PC-3 (cell line): ENCODE measurements at regions not wholly inside any gene's neighbourhood (a gene's known extent, or its start where the extent isn't known, plus 50 kb on each side); places are given as distances from the start of the nearest gene placed in this dataset.

Experiments used
- ATAC-seq: fragments of 200-7000 bp; cut with Tn5 transposase; 2 replicates; pipeline ENCODE4 v1.9.1; 2020; ENCODE audit warnings: mild to moderate bottlenecking, moderate library complexity
- BruUV-seq: library from RNA; stranded (reverse); fragments of 400-500 nt; replicated peaks from 2 replicates; lab custom pipeline; 2021; lab: Mats Ljungman, UMichigan
- CTCF ChIA-PET: fragments of 300-600 bp; sonication (Branson Sonifier 250); formaldehyde crosslinking; loops from one replicate; lab custom pipeline; 2022; ENCODE audit warnings: antibody characterized with exemption; lab: Charles Lee
- POLR2A ChIA-PET: fragments of 300-600 bp; sonication (Branson Sonifier 250); formaldehyde crosslinking; loops from one replicate; lab custom pipeline; 2022; ENCODE audit warnings: antibody characterized with exemption; ENCODE audit not compliant: unreplicated experiment; lab: Charles Lee
- DNase-seq: peaks from one replicate; pipeline ENCODE4 v3.0.0-alpha.2; 2015
- H2AFZ ChIP-seq: fragments of 300-600 bp; sonication (generic); 2 replicates; pipeline ENCODE4 v1.6.0; 2016; ENCODE audit warnings: antibody characterized with exemption, low read length
- H3F3A ChIP-seq: fragments of 300-600 bp; sonication (generic); one replicate; pipeline ENCODE4 v1.6.0; 2017; ENCODE audit warnings: antibody characterized with exemption, low read length, control low read depth, mild to moderate bottlenecking; ENCODE audit not compliant: unreplicated experiment
- H3K27ac ChIP-seq: fragments of 300-600 bp; sonication (generic); 2 replicates; pipeline ENCODE4 v1.5.1; 2016; ENCODE audit warnings: mild to moderate bottlenecking, low read length
- H3K27me3 ChIP-seq: fragments of 300-600 bp; sonication (generic); 2 replicates; pipeline ENCODE4 v1.6.1; 2016; ENCODE audit warnings: low read length, mixed read lengths
- H3K36me3 ChIP-seq: fragments of 300-600 bp; sonication (generic); 2 replicates; pipeline ENCODE4 v1.6.1; 2016; ENCODE audit warnings: low read depth, mixed run types, low read length, mixed read lengths
- H3K4me1 ChIP-seq: fragments of 300-600 bp; sonication (generic); 2 replicates; pipeline ENCODE4 v1.5.1; 2016; ENCODE audit warnings: low read length; ENCODE audit not compliant: insufficient read depth
- H3K4me2 ChIP-seq: fragments of 300-600 bp; sonication (generic); 2 replicates; pipeline ENCODE4 v1.6.0; 2016; ENCODE audit warnings: low read length
- H3K4me3 ChIP-seq: fragments of 300-600 bp; sonication (generic); 2 replicates; pipeline ENCODE4 v1.5.1; 2016; ENCODE audit warnings: mild to moderate bottlenecking, low read length, mixed read lengths
- H3K79me2 ChIP-seq: fragments of 300-600 bp; sonication (generic); 2 replicates; pipeline ENCODE4 v1.6.1; 2017; ENCODE audit warnings: low read length, mixed read lengths
- H3K9ac ChIP-seq: fragments of 300-600 bp; sonication (generic); 2 replicates; pipeline ENCODE4 v1.6.0; 2016; ENCODE audit warnings: mild to moderate bottlenecking, low read length
- H3K9me2 ChIP-seq: fragments of 300-600 bp; sonication (generic); replicated peaks from 2 replicates; pipeline ENCODE4 v1.6.1; 2016; ENCODE audit warnings: mixed run types, low read length, mixed read lengths
- H3K9me3 ChIP-seq: fragments of 300-600 bp; sonication (generic); 2 replicates; pipeline ENCODE4 v1.6.1; 2016; ENCODE audit warnings: low read length, mixed read lengths
- H4K20me1 ChIP-seq: fragments of 300-600 bp; sonication (generic); 2 replicates; pipeline ENCODE4 v1.6.1; 2016; ENCODE audit warnings: low read length, mixed read lengths
- CTCF ChIP-seq: fragments of 300-600 bp; sonication (generic); conservative IDR thresholded peaks from 2 replicates; pipeline ENCODE4 v1.5.1; 2017; ENCODE audit warnings: antibody characterized with exemption, low read depth, mild to moderate bottlenecking, low read length
- EZH2 ChIP-seq: fragments of 300-600 bp; sonication (generic); IDR thresholded peaks from one replicate; pipeline ENCODE4 v1.6.1; 2017; ENCODE audit warnings: antibody characterized with exemption, mild to moderate bottlenecking, low read length; ENCODE audit not compliant: unreplicated experiment
- EZH2phosphoT487 ChIP-seq: fragments of 300-600 bp; sonication (generic); IDR thresholded peaks from 2 replicates; pipeline ENCODE4 v1.6.1; 2018; ENCODE audit warnings: mild to moderate bottlenecking, antibody characterized with exemption, low read length, borderline replicate concordance
- intact Hi-C: fragments of 100-400 bp; cut with micrococcal nuclease; formaldehyde crosslinking; loops from 2 replicates; pipeline ENCODE4 v1.9.0; 2023

GRCh38 chr2:16214861-16215260 lies 274.5 kb downstream of the MYCN start:
- no peak for ATAC-seq
- BruUV-seq, result no TSS peak
- no peaks in the 10 kb centered on the region for H3K9me2 ChIP-seq
- H3K36me3 ChIP-seq, result no peaks in the 10 kb centered on the region
- no peak overlapping the region for H3K4me2 ChIP-seq
- H3K27ac ChIP-seq, result no peak overlapping the region
- POLR2A ChIA-PET, result no interaction called here
- no peaks in the 10 kb centered on the region for H3K9me3 ChIP-seq
- no peaks in the 10 kb centered on the region for H3F3A ChIP-seq
- H4K20me1 ChIP-seq, result no peaks in the 10 kb centered on the region
- no peaks in the 10 kb centered on the region for H3K79me2 ChIP-seq
- CTCF ChIA-PET, result no interaction called here
- no peak for DNase-seq
- TF ChIP-seq EZH2, result no peak
- no peak for TF ChIP-seq CTCF
- no peak for TF ChIP-seq EZH2phosphoT487
- intact Hi-C loops, result no loop called here
- H3K4me1 ChIP-seq, result no peaks in the 10 kb centered on the region
- no peak overlapping the region for H2AFZ ChIP-seq
- H3K9ac ChIP-seq, result no peak overlapping the region
- peaks cover 5% of the 10 kb centered on the region; the same call in 1 of the 2 replicates for H3K27me3 ChIP-seq
- H3K4me3 ChIP-seq, result no peak overlapping the region

GRCh38 chr2:16214391-16214790 lies 274.0 kb downstream of the MYCN start:
- Histone ChIP-seq H3K4me1 (no peaks in the 10 kb centered on the region), H3F3A (no peaks in the 10 kb centered on the region), H3K79me2 (no peaks in the 10 kb centered on the region), H3K9me2 (no peaks in the 10 kb centered on the region), H3K27me3 (peaks cover 5% of the 10 kb centered on the region; the same call in 1 of the 2 replicates), H3K27ac (no peak overlapping the region), H3K9me3 (no peaks in the 10 kb centered on the region), H3K4me3 (no peak overlapping the region), H3K9ac (no peak overlapping the region), H4K20me1 (no peaks in the 10 kb centered on the region), H3K4me2 (no peak overlapping the region), H3K36me3 (no peaks in the 10 kb centered on the region), H2AFZ (no peak overlapping the region)
- BruUV-seq, result no TSS peak
- TF ChIP-seq CTCF (no peak), EZH2phosphoT487 (no peak), EZH2 (no peak)
- ChIA-PET CTCF (no interaction called here), POLR2A (no interaction called here)
- ATAC-seq (no peak), DNase-seq (no peak)
- intact Hi-C loops, result no loop called here

GRCh38 chr2:16212321-16212720 lies 272.0 kb downstream of the MYCN start:
- DNase-seq, result no peak
- ChIA-PET POLR2A (no interaction called here), CTCF (no interaction called here)
- H2AFZ ChIP-seq, result no peak overlapping the region
- no peak for ATAC-seq
- no peaks in the 10 kb centered on the region for H4K20me1 ChIP-seq
- TF ChIP-seq EZH2phosphoT487 (no peak), EZH2 (no peak), CTCF (no peak)
- no peak overlapping the region for H3K4me3 ChIP-seq
- no peak overlapping the region for H3K9ac ChIP-seq
- no peak overlapping the region for H3K4me2 ChIP-seq
- H3K27me3 ChIP-seq, result peaks cover 5% of the 10 kb centered on the region; the same call in 1 of the 2 replicates
- H3K4me1 ChIP-seq, result no peaks in the 10 kb centered on the region
- no peaks in the 10 kb centered on the region for H3F3A ChIP-seq
- BruUV-seq, result no TSS peak
- H3K27ac ChIP-seq, result no peak overlapping the region
- intact Hi-C loops, result no loop called here
- no peaks in the 10 kb centered on the region for H3K36me3 ChIP-seq
- H3K9me2 ChIP-seq, result no peaks in the 10 kb centered on the region
- 0 out of 2 replicates have a peak, but pooled peaks cover 9% of the 10 kb centered on the region for H3K9me3 ChIP-seq
- no peaks in the 10 kb centered on the region for H3K79me2 ChIP-seq
